Mesendoderm (in vitro differentiated cells): ENCODE measurements at regions not wholly inside any gene's neighbourhood (a gene's known extent, or its start where the extent isn't known, plus 50 kb on each side); places are given as distances from the start of the nearest gene placed in this dataset.

Source experiments
- DNase-seq: peaks from one replicate; pipeline ENCODE4 v3.0.0; 2013
- H2AK5ac ChIP-seq: 2 replicates; pipeline ENCODE4 v1.6.1; 2013; ENCODE audit warnings: low read length, inconsistent platforms
- H2BK120ac ChIP-seq: 2 replicates; pipeline ENCODE4 v1.6.1; 2013; ENCODE audit warnings: low read depth, mild to moderate bottlenecking, low read length, moderate library complexity, mixed read lengths
- H2BK15ac ChIP-seq: replicated peaks from 2 replicates; pipeline ENCODE4 v1.6.1; 2013; ENCODE audit warnings: low read depth, mild to moderate bottlenecking, moderate library complexity
- H2BK5ac ChIP-seq: 2 replicates; pipeline ENCODE4 v1.6.1; 2013; ENCODE audit warnings: low read length, inconsistent platforms
- H3K18ac ChIP-seq: 2 replicates; pipeline ENCODE4 v1.6.1; 2013; ENCODE audit warnings: mild to moderate bottlenecking, low read length, mixed read lengths
- H3K23ac ChIP-seq: one replicate; pipeline ENCODE4 v1.6.1; 2013; ENCODE audit warnings: low read length
- H3K27ac ChIP-seq: 2 replicates; pipeline ENCODE4 v1.5.1; 2013; ENCODE audit warnings: low read depth, mild to moderate bottlenecking, inconsistent platforms, low read length, moderate library complexity
- H3K27me3 ChIP-seq: 2 replicates; pipeline ENCODE4 v1.6.1; 2013; ENCODE audit warnings: low read length, control low read depth, mild to moderate bottlenecking, inconsistent platforms; ENCODE audit not compliant: insufficient read depth, poor library complexity
- H3K36me3 ChIP-seq: 2 replicates; pipeline ENCODE4 v1.6.1; 2013; ENCODE audit warnings: low read length, inconsistent platforms; ENCODE audit not compliant: control insufficient read depth, insufficient read depth
- H3K4ac ChIP-seq: one replicate; pipeline ENCODE4 v1.6.1; 2013; ENCODE audit warnings: low read depth, mild to moderate bottlenecking, low read length, moderate library complexity
- H3K4me1 ChIP-seq: 2 replicates; pipeline ENCODE4 v1.6.1; 2013; ENCODE audit warnings: low read depth, low read length, inconsistent platforms; ENCODE audit not compliant: control insufficient read depth
- H3K4me2 ChIP-seq: 2 replicates; pipeline ENCODE4 v1.6.1; 2013; ENCODE audit warnings: low read length
- H3K4me3 ChIP-seq: 2 replicates; pipeline ENCODE4 v1.5.1; 2013; ENCODE audit warnings: mild to moderate bottlenecking, low read length
- H3K56ac ChIP-seq: one replicate; pipeline ENCODE4 v1.6.1; 2013; ENCODE audit warnings: low read length
- H3K79me1 ChIP-seq: 2 replicates; pipeline ENCODE4 v1.6.1; 2013; ENCODE audit warnings: low read length, inconsistent platforms
- H3K79me2 ChIP-seq: 2 replicates; pipeline ENCODE4 v1.6.1; 2013; ENCODE audit warnings: mild to moderate bottlenecking, low read length; ENCODE audit not compliant: control insufficient read depth, insufficient read depth
- H3K9ac ChIP-seq: 2 replicates; pipeline ENCODE4 v1.6.1; 2013; ENCODE audit warnings: low read length, inconsistent platforms
- H4K5ac ChIP-seq: one replicate; pipeline ENCODE4 v1.6.1; 2013; ENCODE audit warnings: low read length
- H4K8ac ChIP-seq: one replicate; pipeline ENCODE4 v1.6.1; 2013; ENCODE audit warnings: low read depth, mild to moderate bottlenecking, control low read depth, low read length, moderate library complexity
- WGBS: extraction: QIAGEN DNeasy Blood & Tissue Kit; methylation state at CpG from one replicate; pipeline ENCODE4 v1.1.7; 2013; ENCODE audit warnings: low lambda C conversion rate, missing lambda C conversion rate; ENCODE audit not compliant: insufficient coverage; ENCODE audit errors: extremely low coverage; 5-methylcytosine and 5-hydroxymethylcytosine counted together

- Histone ChIP-seq H3K23ac (no peak overlapping the region), H3K4me3 (no peak overlapping the region), H4K5ac (peak overlapping the region; percentile 5), H3K4ac (peak overlapping the region; percentile 70), H2BK15ac (no peak overlapping the region), H3K79me2 (no peaks in the 10 kb centered on the region), H3K9ac (no peak overlapping the region), H3K27me3 (no peaks in the 10 kb centered on the region), H4K8ac (no peak overlapping the region), H2AK5ac (no peak overlapping the region), H3K4me1 (peaks cover 11% of the 10 kb centered on the region), H3K18ac (peak overlapping the region; percentile 80), H2BK120ac (peak overlapping the region; percentile 82), H3K79me1 (no peaks in the 10 kb centered on the region), H3K4me2 (no peak overlapping the region), H3K56ac (peak overlapping the region; percentile 65), H3K36me3 (no peaks in the 10 kb centered on the region), H3K27ac (peak overlapping the region; percentile 8), H2BK5ac (peak overlapping the region; percentile 57)
- WGBS: no CpG with 5 or more reads among the region's 1 CpG
- no peak for DNase-seq
Measured at GRCh38 chr13:60753641-60754040, 356.6 kb downstream of the TDRD3 start.

- H3K79me1 ChIP-seq: no peaks in the 10 kb centered on the region
- no peak overlapping the region for H3K56ac ChIP-seq
- no peak overlapping the region for H3K9ac ChIP-seq
- H3K27me3 ChIP-seq: no peaks in the 10 kb centered on the region
- peak; percentile 46 for DNase-seq
- WGBS: no CpG with 5 or more reads among the region's 3 CpGs
- H3K4me2 ChIP-seq: no peak overlapping the region
- H2BK15ac ChIP-seq: no peak overlapping the region
- H2AK5ac ChIP-seq: no peak overlapping the region
- H3K4ac ChIP-seq: no peak overlapping the region
- no peak overlapping the region for H2BK120ac ChIP-seq
- no peak overlapping the region for H2BK5ac ChIP-seq
- H3K4me1 ChIP-seq: no peaks in the 10 kb centered on the region
- H3K36me3 ChIP-seq: no peaks in the 10 kb centered on the region
- H3K18ac ChIP-seq: no peak overlapping the region
- H4K5ac ChIP-seq: no peak overlapping the region
- H3K27ac ChIP-seq: no peak overlapping the region
- no peak overlapping the region for H3K4me3 ChIP-seq
- H3K23ac ChIP-seq: no peak overlapping the region
- no peaks in the 10 kb centered on the region for H3K79me2 ChIP-seq
- no peak overlapping the region for H4K8ac ChIP-seq
Measured at GRCh38 chr13:60745343-60745742, 348.3 kb downstream of the TDRD3 start.

- Histone ChIP-seq H3K4me2 (no peak overlapping the region), H3K23ac (no peak overlapping the region), H4K5ac (no peak overlapping the region), H3K18ac (no peak overlapping the region), H3K4me3 (no peak overlapping the region), H3K27me3 (no peaks in the 10 kb centered on the region), H3K27ac (no peak overlapping the region), H3K36me3 (no peaks in the 10 kb centered on the region), H4K8ac (no peak overlapping the region), H3K4me1 (no peaks in the 10 kb centered on the region), H2BK5ac (no peak overlapping the region), H3K79me2 (no peaks in the 10 kb centered on the region), H2AK5ac (no peak overlapping the region), H2BK15ac (no peak overlapping the region), H3K56ac (no peak overlapping the region), H2BK120ac (no peak overlapping the region), H3K79me1 (no peaks in the 10 kb centered on the region), H3K9ac (no peak overlapping the region), H3K4ac (no peak overlapping the region)
- DNase-seq: peak; percentile 31
Measured at GRCh38 chr13:60733933-60734332, 336.9 kb downstream of the TDRD3 start.

GRCh38 chr13:60727140-60727539 is 330.1 kb downstream of the TDRD3 start:
- H3K4ac ChIP-seq: no peak overlapping the region
- WGBS: no CpG with 5 or more reads among the region's 2 CpGs
- no peak for DNase-seq
- no peak overlapping the region for H3K9ac ChIP-seq
- H3K79me2 ChIP-seq: no peaks in the 10 kb centered on the region
- no peak overlapping the region for H3K27ac ChIP-seq
- H2AK5ac ChIP-seq: no peak overlapping the region
- no peak overlapping the region for H2BK120ac ChIP-seq
- no peak overlapping the region for H3K4me2 ChIP-seq
- H3K4me3 ChIP-seq: no peak overlapping the region
- H3K18ac ChIP-seq: no peak overlapping the region
- no peak overlapping the region for H3K56ac ChIP-seq
- no peak overlapping the region for H2BK15ac ChIP-seq
- H3K36me3 ChIP-seq: no peaks in the 10 kb centered on the region
- no peak overlapping the region for H2BK5ac ChIP-seq
- H3K4me1 ChIP-seq: no peaks in the 10 kb centered on the region
- H3K23ac ChIP-seq: no peak overlapping the region
- no peaks in the 10 kb centered on the region for H3K27me3 ChIP-seq
- H3K79me1 ChIP-seq: no peaks in the 10 kb centered on the region
- H4K8ac ChIP-seq: no peak overlapping the region
- H4K5ac ChIP-seq: no peak overlapping the region

- Histone ChIP-seq H3K27me3 (no peaks in the 10 kb centered on the region), H3K9ac (no peak overlapping the region), H2BK5ac (no peak overlapping the region), H3K18ac (no peak overlapping the region), H2AK5ac (no peak overlapping the region), H4K8ac (no peak overlapping the region), H3K27ac (no peak overlapping the region), H3K56ac (no peak overlapping the region), H3K23ac (no peak overlapping the region), H2BK15ac (no peak overlapping the region), H3K4me3 (no peak overlapping the region), H4K5ac (no peak overlapping the region), H3K4ac (no peak overlapping the region), H3K4me1 (no peaks in the 10 kb centered on the region), H3K4me2 (no peak overlapping the region), H3K79me1 (no peaks in the 10 kb centered on the region), H3K36me3 (no peaks in the 10 kb centered on the region), H3K79me2 (no peaks in the 10 kb centered on the region), H2BK120ac (no peak overlapping the region)
- no peak for DNase-seq
- WGBS: no CpG with 5 or more reads among the region's 3 CpGs
Measured at GRCh38 chr13:60721063-60721462, 324.0 kb downstream of the TDRD3 start.

- no peak overlapping the region for H3K18ac ChIP-seq
- no CpG with 5 or more reads among the region's 3 CpGs for WGBS
Measured at GRCh38 chr13:60720590-60720989, 323.6 kb downstream of the TDRD3 start.

More at GRCh38 chr13:60720590-60720989, 323.6 kb downstream of the TDRD3 start:
- H3K27me3 ChIP-seq: no peaks in the 10 kb centered on the region
- H2BK5ac ChIP-seq: no peak overlapping the region
- H3K23ac ChIP-seq: no peak overlapping the region
- H2BK120ac ChIP-seq: no peak overlapping the region
- no peak overlapping the region for H3K9ac ChIP-seq
- no peaks in the 10 kb centered on the region for H3K79me1 ChIP-seq
- H4K5ac ChIP-seq: no peak overlapping the region
- no peaks in the 10 kb centered on the region for H3K79me2 ChIP-seq
- H3K4me3 ChIP-seq: no peak overlapping the region
- H3K27ac ChIP-seq: no peak overlapping the region
- DNase-seq: no peak
- no peaks in the 10 kb centered on the region for H3K4me1 ChIP-seq
- H2BK15ac ChIP-seq: no peak overlapping the region
- no peak overlapping the region for H4K8ac ChIP-seq
- H3K4me2 ChIP-seq: no peak overlapping the region
- no peak overlapping the region for H3K56ac ChIP-seq
- no peak overlapping the region for H3K4ac ChIP-seq
- H2AK5ac ChIP-seq: no peak overlapping the region
- H3K36me3 ChIP-seq: no peaks in the 10 kb centered on the region
